ENCODE measurements at regions not wholly inside any gene's neighbourhood (a gene's known extent, or its start where the extent isn't known, plus 50 kb on each side); places are given as distances from the start of the nearest gene placed in this dataset.

GRCh38 chr10:33833566-33833965 is 499.1 kb upstream of the NRP1 start (continued):
- TF ChIP-seq, protein P1, sequence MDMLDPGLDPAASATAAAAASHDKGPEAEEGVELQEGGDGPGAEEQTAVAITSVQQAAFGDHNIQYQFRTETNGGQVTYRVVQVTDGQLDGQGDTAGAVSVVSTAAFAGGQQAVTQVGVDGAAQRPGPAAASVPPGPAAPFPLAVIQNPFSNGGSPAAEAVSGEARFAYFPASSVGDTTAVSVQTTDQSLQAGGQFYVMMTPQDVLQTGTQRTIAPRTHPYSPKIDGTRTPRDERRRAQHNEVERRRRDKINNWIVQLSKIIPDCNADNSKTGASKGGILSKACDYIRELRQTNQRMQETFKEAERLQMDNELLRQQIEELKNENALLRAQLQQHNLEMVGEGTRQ (IDR thresholded peaks at IDR 0.05; ENCODE audit: low read length), result no peak
- no peak for TF ChIP-seq SIX5 (IDR thresholded peaks at IDR 0.05; ENCODE audit: low read depth, low read length)
- TF ChIP-seq SIN3A (conservative IDR thresholded peaks at IDR 0.05 in 1 of 2, IDR thresholded peaks at IDR 0.05 in 1 of 2; ENCODE audit: low read depth in 1 of 2, low read length in 2 of 2), result no peak
- no peak for TF ChIP-seq EP300 (IDR thresholded peaks at IDR 0.05; ENCODE audit: borderline replicate concordance in 1 of 2, low read depth in 2 of 2, low read length in 2 of 2)
- TF ChIP-seq, protein P2, sequence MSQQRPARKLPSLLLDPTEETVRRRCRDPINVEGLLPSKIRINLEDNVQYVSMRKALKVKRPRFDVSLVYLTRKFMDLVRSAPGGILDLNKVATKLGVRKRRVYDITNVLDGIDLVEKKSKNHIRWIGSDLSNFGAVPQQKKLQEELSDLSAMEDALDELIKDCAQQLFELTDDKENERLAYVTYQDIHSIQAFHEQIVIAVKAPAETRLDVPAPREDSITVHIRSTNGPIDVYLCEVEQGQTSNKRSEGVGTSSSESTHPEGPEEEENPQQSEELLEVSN (IDR thresholded peaks at IDR 0.05), result no peak
- no peak for TF ChIP-seq CHD2 (IDR thresholded peaks at IDR 0.05; ENCODE audit: low read length)
- TF ChIP-seq SAP30 (IDR thresholded peaks at IDR 0.05; ENCODE audit: insufficient read depth, insufficient replicate concordance, low read length), result no peak

All from H1 (cell line).